ENCODE measurements at regions not wholly inside any gene's neighbourhood (a gene's known extent, or its start where the extent isn't known, plus 50 kb on each side); places are given as distances from the start of the nearest gene placed in this dataset.

GRCh38 chr6:128827675-128828464 lies 55.1 kb upstream of the LAMA2 start:
- DNase-seq (ENCODE audit: low spot score): no peak
- TF ChIP-seq CTCF (IDR thresholded peaks at IDR 0.05; ENCODE audit: borderline replicate concordance, control extremely low read depth, extremely low read depth, insufficient read depth, missing control alignments): no peak
- in situ Hi-C loops (cut with MboI; ENCODE audit: low sequenced_read_pairs, unreplicated experiment): no loop called here

- no peak for DNase-seq (ENCODE audit: low spot score)
- TF ChIP-seq CTCF (IDR thresholded peaks at IDR 0.05; ENCODE audit: borderline replicate concordance, control extremely low read depth, extremely low read depth, insufficient read depth, missing control alignments): no peak
- in situ Hi-C loops (cut with MboI; ENCODE audit: low sequenced_read_pairs, unreplicated experiment): no loop called here
Measured at GRCh38 chr6:128826606-128827005, 56.3 kb upstream of the LAMA2 start.

GRCh38 chr6:128822271-128822670 lies 60.7 kb upstream of the LAMA2 start:
- no peak for DNase-seq (ENCODE audit: low spot score)
- TF ChIP-seq CTCF (IDR thresholded peaks at IDR 0.05; ENCODE audit: borderline replicate concordance, control extremely low read depth, extremely low read depth, insufficient read depth, missing control alignments): no peak
- in situ Hi-C loops (cut with MboI; ENCODE audit: low sequenced_read_pairs, unreplicated experiment): no loop called here

GRCh38 chr6:128821116-128821515 lies 61.8 kb upstream of the LAMA2 start:
- no peak for DNase-seq (ENCODE audit: low spot score)
- TF ChIP-seq CTCF (IDR thresholded peaks at IDR 0.05; ENCODE audit: borderline replicate concordance, control extremely low read depth, extremely low read depth, insufficient read depth, missing control alignments): no peak
- in situ Hi-C loops (cut with MboI; ENCODE audit: low sequenced_read_pairs, unreplicated experiment): no loop called here

- DNase-seq (ENCODE audit: low spot score): no peak
- in situ Hi-C loops (cut with MboI; ENCODE audit: low sequenced_read_pairs, unreplicated experiment): no loop called here
- no peak for TF ChIP-seq CTCF (IDR thresholded peaks at IDR 0.05; ENCODE audit: borderline replicate concordance, control extremely low read depth, extremely low read depth, insufficient read depth, missing control alignments)
Measured at GRCh38 chr6:128808856-128809255, 74.1 kb upstream of the LAMA2 start.

- in situ Hi-C loops (cut with MboI; ENCODE audit: low sequenced_read_pairs, unreplicated experiment): no loop called here
- DNase-seq (ENCODE audit: low spot score): no peak
- TF ChIP-seq CTCF (IDR thresholded peaks at IDR 0.05; ENCODE audit: borderline replicate concordance, control extremely low read depth, extremely low read depth, insufficient read depth, missing control alignments): no peak
Measured at GRCh38 chr6:128807577-128807976, 75.4 kb upstream of the LAMA2 start.

Data from GM13976 (cell line).